GM12874 (cell line): ENCODE measurements at regions not wholly inside any gene's neighbourhood (a gene's known extent, or its start where the extent isn't known, plus 50 kb on each side); places are given as distances from the start of the nearest gene placed in this dataset.

Experiments used
- TF ChIP-seq, protein P1 (sequence below): IDR thresholded peaks from 2 replicates; pipeline ENCODE4 v1.5.1; 2011; ENCODE audit warnings: low read depth, mild to moderate bottlenecking, control low read depth, low read length, moderate library complexity; ENCODE audit not compliant: insufficient read depth

DNA sequence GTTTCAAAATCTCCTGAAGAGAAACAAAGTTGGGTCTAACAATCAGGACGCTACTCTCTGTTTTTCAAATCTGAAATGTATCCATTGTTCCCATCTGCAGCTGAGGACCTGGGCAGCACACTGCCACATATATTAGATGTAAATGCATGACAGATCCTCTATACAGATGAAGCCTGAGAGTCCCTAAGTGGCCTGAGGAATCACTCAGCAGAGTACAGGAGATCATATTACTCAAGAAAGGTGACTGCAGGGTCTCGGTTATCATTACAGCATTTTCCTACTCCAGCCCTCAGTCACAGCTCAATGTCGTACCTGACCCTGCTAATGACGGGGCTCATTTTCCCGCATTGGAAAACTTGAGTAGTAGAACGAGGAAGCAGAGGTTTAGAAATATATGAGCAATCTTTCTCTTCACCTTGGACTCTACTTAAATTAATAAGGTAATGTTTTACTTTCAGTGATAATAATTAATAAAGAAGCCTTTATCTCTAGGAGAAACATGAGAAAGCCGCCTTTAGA is 256.2 kb upstream of the IRAK1BP1 start:
- TF ChIP-seq, protein P1, sequence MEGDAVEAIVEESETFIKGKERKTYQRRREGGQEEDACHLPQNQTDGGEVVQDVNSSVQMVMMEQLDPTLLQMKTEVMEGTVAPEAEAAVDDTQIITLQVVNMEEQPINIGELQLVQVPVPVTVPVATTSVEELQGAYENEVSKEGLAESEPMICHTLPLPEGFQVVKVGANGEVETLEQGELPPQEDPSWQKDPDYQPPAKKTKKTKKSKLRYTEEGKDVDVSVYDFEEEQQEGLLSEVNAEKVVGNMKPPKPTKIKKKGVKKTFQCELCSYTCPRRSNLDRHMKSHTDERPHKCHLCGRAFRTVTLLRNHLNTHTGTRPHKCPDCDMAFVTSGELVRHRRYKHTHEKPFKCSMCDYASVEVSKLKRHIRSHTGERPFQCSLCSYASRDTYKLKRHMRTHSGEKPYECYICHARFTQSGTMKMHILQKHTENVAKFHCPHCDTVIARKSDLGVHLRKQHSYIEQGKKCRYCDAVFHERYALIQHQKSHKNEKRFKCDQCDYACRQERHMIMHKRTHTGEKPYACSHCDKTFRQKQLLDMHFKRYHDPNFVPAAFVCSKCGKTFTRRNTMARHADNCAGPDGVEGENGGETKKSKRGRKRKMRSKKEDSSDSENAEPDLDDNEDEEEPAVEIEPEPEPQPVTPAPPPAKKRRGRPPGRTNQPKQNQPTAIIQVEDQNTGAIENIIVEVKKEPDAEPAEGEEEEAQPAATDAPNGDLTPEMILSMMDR, result no peak

DNA sequence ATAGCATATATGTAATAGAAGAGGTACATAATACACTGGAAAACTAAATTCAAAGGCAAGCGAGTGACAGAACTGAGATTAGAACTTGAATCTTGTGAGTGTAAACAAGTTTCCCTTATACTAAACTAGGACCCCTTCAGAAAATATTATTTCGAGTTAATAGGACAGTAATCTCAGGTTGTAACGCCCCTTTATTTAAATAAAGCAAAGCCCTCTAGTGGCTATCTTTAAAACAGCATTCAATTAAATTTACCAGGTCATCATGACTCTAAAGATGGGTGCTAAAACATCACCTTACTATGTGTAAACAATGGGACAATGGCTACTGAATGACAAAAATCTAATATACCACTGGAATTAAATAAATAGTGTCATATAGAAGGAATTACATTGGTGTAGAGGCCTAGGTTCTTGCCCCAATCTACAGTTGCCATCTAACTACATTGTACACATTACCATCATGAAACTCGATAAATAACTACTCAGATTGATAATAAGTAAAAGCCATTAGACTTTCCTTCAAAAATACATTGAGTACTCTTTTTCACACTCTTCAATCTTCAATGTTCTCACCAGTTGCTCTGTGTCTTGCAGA is 255.4 kb upstream of the IRAK1BP1 start:
- TF ChIP-seq, protein P1, result 0 out of 2 replicates have a peak, but pooled peaks have one; percentile 24

GRCh38 chr6:78614961-78615360 is 252.4 kb upstream of the IRAK1BP1 start:
- TF ChIP-seq, protein P1, result no peak

DNA sequence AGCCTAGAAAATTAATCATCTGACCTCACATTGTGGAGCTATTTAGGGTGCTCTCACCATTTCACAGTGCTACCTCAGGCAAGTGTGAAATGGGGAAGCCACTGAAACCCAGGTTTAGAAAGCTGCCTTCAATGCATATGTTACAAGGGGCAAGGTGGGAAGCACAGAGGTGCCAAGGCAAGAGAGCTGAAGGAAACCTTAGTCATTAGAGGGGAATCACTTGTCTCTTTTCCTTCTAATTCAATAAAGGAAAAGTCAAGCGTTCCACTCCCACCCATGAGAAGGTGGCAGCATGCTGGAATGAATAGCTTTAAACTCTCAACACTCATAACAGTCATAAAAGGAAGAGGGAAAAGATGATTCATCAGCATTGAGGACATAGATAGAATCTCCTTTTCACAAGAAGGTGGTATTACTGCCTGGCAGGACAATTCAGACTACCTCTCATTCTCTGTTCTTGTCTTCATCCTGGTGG is 251.9 kb upstream of the IRAK1BP1 start:
- TF ChIP-seq, protein P1, result no peak

DNA sequence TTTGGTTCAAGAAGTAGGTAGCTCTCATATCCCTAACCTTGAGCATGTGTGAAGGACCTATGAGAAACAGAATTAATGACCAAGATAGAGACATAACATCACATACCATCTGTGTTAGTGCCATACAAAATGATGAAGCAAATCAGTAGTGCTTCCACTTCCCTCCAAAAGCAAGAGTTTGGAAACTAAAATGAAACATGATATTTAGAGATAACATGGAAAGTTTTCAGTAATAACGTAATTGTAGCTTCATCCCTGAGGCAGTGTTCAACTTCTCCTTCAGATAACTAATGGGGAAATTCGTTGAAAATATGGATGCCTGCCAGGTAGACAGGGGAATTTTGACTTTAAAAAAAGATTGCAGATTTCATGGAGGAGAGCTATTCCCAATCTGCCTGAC is 248.4 kb upstream of the IRAK1BP1 start:
- TF ChIP-seq, protein P1, result no peak

DNA sequence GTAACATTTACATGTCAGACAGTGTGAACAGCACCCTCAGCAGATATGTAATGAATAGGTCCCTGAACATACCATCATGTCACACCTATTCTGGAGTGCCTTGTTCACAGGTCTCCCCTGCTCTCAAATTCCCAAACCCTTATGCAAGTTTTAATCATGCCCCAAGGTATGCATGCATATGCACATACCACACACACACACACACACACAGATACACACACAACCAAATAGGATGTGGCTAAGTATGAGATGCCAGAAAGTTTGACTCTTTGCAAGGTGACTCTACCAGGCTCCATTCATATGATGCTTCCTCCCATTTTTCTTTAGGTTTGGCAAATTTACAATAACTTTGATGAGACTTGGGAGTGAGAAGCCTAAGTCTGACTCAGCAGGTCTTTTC is 243.8 kb upstream of the IRAK1BP1 start:
- TF ChIP-seq, protein P1, result no peak

- TF ChIP-seq, protein P1, result no peak
Measured at GRCh38 chr6:78629154-78629721, 238.1 kb upstream of the IRAK1BP1 start.
